ENCODE measurements at regions not wholly inside any gene's neighbourhood (a gene's known extent, or its start where the extent isn't known, plus 50 kb on each side); places are given as distances from the start of the nearest gene placed in this dataset.

- peaks cover 6% of the 10 kb centered on the region for H3K9me3 ChIP-seq (ENCODE audit: insufficient read depth, low read length, severe bottlenecking)
Measured at GRCh38 chr2:157957596-157957995, 81.5 kb upstream of the ACVR1 start.

GRCh38 chr2:157952558-157952957 lies 76.4 kb upstream of the ACVR1 start:
- Histone ChIP-seq H3K36me3 (ENCODE audit: insufficient read depth, low read length) (no peaks in the 10 kb centered on the region), H3K4me2 (ENCODE audit: insufficient read depth, low read length) (no peak overlapping the region), H3K79me2 (ENCODE audit: insufficient read depth, low read length) (no peaks in the 10 kb centered on the region), H3K27ac (ENCODE audit: low read length) (no peak overlapping the region), H3K4me1 (ENCODE audit: insufficient read depth, low read length) (no peaks in the 10 kb centered on the region), H3K4me3 (ENCODE audit: low read depth in 1 of 2, low read length in 2 of 2) (no peak overlapping the region), H4K20me1 (ENCODE audit: insufficient read depth, low read length) (no peaks in the 10 kb centered on the region), H3K9ac (ENCODE audit: low read depth, low read length) (no peak overlapping the region), H2AFZ (ENCODE audit: low read depth, low read length) (no peak overlapping the region), H3K9me3 (ENCODE audit: insufficient read depth, low read length, severe bottlenecking) (peaks cover 3% of the 10 kb centered on the region), H3K27me3 (ENCODE audit: insufficient read depth, low read length, poor library complexity) (no peaks in the 10 kb centered on the region)
- DNase-seq (no peak), ATAC-seq (ENCODE audit: insufficient read depth, low read depth) (no peak)
- TF ChIP-seq, protein P1, sequence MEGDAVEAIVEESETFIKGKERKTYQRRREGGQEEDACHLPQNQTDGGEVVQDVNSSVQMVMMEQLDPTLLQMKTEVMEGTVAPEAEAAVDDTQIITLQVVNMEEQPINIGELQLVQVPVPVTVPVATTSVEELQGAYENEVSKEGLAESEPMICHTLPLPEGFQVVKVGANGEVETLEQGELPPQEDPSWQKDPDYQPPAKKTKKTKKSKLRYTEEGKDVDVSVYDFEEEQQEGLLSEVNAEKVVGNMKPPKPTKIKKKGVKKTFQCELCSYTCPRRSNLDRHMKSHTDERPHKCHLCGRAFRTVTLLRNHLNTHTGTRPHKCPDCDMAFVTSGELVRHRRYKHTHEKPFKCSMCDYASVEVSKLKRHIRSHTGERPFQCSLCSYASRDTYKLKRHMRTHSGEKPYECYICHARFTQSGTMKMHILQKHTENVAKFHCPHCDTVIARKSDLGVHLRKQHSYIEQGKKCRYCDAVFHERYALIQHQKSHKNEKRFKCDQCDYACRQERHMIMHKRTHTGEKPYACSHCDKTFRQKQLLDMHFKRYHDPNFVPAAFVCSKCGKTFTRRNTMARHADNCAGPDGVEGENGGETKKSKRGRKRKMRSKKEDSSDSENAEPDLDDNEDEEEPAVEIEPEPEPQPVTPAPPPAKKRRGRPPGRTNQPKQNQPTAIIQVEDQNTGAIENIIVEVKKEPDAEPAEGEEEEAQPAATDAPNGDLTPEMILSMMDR (IDR thresholded peaks at IDR 0.05; ENCODE audit: borderline replicate concordance, extremely low read depth, low read length, poor library complexity, severe bottlenecking) = no peak
- no peak for TF ChIP-seq EZH2 (IDR thresholded peaks at IDR 0.05; ENCODE audit: borderline replicate concordance, low read depth, low read length, severe bottlenecking)

More at GRCh38 chr2:157957596-157957995, 81.5 kb upstream of the ACVR1 start:
- H3K9ac ChIP-seq (ENCODE audit: low read depth, low read length) = no peak overlapping the region
- H3K36me3 ChIP-seq (ENCODE audit: insufficient read depth, low read length) = no peaks in the 10 kb centered on the region
- H3K4me2 ChIP-seq (ENCODE audit: insufficient read depth, low read length) = no peak overlapping the region
- TF ChIP-seq, protein P1 (IDR thresholded peaks at IDR 0.05; ENCODE audit: borderline replicate concordance, extremely low read depth, low read length, poor library complexity, severe bottlenecking) = no peak
- TF ChIP-seq EZH2 (IDR thresholded peaks at IDR 0.05; ENCODE audit: borderline replicate concordance, low read depth, low read length, severe bottlenecking) = no peak
- H3K27ac ChIP-seq (ENCODE audit: low read length) = no peak overlapping the region
- DNase-seq (no peak), ATAC-seq (ENCODE audit: insufficient read depth, low read depth) (no peak)
- no peaks in the 10 kb centered on the region for H3K27me3 ChIP-seq (ENCODE audit: insufficient read depth, low read length, poor library complexity)
- no peaks in the 10 kb centered on the region for H3K79me2 ChIP-seq (ENCODE audit: insufficient read depth, low read length)
- no peaks in the 10 kb centered on the region for H4K20me1 ChIP-seq (ENCODE audit: insufficient read depth, low read length)
- no peak overlapping the region for H2AFZ ChIP-seq (ENCODE audit: low read depth, low read length)
- no peak overlapping the region for H3K4me3 ChIP-seq (ENCODE audit: low read depth in 1 of 2, low read length in 2 of 2)
- H3K4me1 ChIP-seq (ENCODE audit: insufficient read depth, low read length) = no peaks in the 10 kb centered on the region

DNA sequence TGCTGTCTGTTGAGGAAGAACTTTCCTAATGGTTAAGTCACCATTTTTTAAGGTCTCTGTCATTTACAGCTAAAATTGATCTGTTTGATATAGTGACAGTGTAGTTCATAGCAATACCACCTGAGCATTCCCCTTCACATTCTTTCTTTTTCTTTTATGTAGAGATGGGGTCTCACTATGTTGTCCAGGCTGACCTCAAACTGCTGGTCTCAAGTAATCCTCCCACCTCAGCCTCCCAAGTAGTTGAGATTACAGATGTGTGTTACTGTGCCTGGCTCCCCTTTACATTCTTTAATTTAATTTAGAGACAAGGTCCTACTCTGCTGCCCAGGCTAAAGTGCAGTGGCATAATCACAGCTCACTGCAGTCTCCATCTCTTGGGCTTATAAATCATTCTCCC lies 72.7 kb upstream of the ACVR1 start:
- Histone ChIP-seq H4K20me1 (ENCODE audit: insufficient read depth, low read length) (no peaks in the 10 kb centered on the region), H3K79me2 (ENCODE audit: insufficient read depth, low read length) (no peaks in the 10 kb centered on the region), H3K27ac (ENCODE audit: low read length) (no peak overlapping the region), H3K4me3 (ENCODE audit: low read depth in 1 of 2, low read length in 2 of 2) (no peak overlapping the region), H3K4me2 (ENCODE audit: insufficient read depth, low read length) (no peak overlapping the region), H2AFZ (ENCODE audit: low read depth, low read length) (no peak overlapping the region), H3K4me1 (ENCODE audit: insufficient read depth, low read length) (no peaks in the 10 kb centered on the region), H3K9ac (ENCODE audit: low read depth, low read length) (no peak overlapping the region), H3K36me3 (ENCODE audit: insufficient read depth, low read length) (no peaks in the 10 kb centered on the region), H3K27me3 (ENCODE audit: insufficient read depth, low read length, poor library complexity) (no peaks in the 10 kb centered on the region), H3K9me3 (ENCODE audit: insufficient read depth, low read length, severe bottlenecking) (no peaks in the 10 kb centered on the region)
- DNase-seq (no peak), ATAC-seq (ENCODE audit: insufficient read depth, low read depth) (no peak)
- no peak for TF ChIP-seq EZH2 (IDR thresholded peaks at IDR 0.05; ENCODE audit: borderline replicate concordance, low read depth, low read length, severe bottlenecking)
- TF ChIP-seq, protein P1 (IDR thresholded peaks at IDR 0.05; ENCODE audit: borderline replicate concordance, extremely low read depth, low read length, poor library complexity, severe bottlenecking) = no peak

All from DND-41 (cell line).